Left colon (tissue), 2 donors: ENCODE measurements at regions not wholly inside any gene's neighbourhood (a gene's known extent, or its start where the extent isn't known, plus 50 kb on each side); places are given as distances from the start of the nearest gene placed in this dataset.

Experiments
- ATAC-seq: fragments of 200-7000 bp; cut with Tn5 transposase; one replicate; pipeline ENCODE4 v1.9.1; 2020; ENCODE audit warnings: mild to moderate bottlenecking, moderate library complexity
- DNase-seq, 2 donors: peaks; one replicate each; pipeline ENCODE4 v3.0.0-alpha.2; 2020
- intact Hi-C, 2 donors: fragments of 100-400 bp; cut with DNase I in 1 of 2; cut with micrococcal nuclease in 1 of 2; formaldehyde crosslinking; loops; one replicate each; pipeline versions ENCODE4 v1.11.2 to v1.14.0; 2022; cut with DNase I, micrococcal nuclease
- donor health status: DM: no; HTN: no; CAD: no.
- donor health status: DM: yes; HTN: yes; CAD: no.

DNA sequence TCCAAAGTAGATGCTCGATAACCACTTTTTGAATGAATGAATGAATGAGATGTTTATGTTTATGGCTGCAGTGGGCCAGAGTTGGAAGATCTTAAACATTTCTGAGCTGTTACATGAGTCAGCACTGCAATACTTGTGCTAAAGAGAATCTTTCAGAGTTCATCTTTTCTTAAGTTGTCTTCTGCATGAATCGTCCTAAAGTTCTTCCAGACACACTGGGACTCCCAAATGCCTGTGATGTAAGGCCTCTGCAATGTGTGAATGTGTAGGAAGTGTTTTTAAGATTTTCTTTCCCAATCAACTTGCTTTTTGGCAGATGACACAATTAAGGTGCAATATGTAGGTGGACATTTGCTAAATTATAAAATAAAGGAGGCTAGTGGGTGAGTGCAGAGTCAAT, 50.3 kb upstream of the TRIM9 start:
- no peak for ATAC-seq
- no peak for DNase-seq

DNA sequence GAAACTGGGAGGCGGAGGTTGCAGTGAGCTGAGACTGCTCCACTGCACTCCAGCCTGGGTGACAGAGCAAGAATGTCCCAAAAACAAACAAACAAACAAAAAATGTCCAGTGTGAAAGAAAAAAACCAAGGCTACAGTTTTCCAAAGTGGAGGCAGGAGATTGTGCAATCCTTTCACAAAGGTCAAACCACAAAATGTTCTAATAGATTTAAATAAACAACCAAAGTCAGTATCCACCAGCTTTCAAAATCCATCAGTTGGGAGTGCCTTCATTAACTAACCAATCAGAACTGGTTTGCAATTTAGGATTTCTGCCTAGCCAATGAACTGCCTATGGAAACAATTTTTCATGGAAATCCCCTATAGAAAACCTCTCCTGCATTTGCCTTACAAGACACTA, 52.3 kb upstream of the TRIM9 start:
- no peak for DNase-seq
- intact Hi-C loops, result no loop called here
- no peak for ATAC-seq

More for the DNA sequence above, 50.3 kb upstream of the TRIM9 start:
- intact Hi-C loops, result no loop called here

DNA sequence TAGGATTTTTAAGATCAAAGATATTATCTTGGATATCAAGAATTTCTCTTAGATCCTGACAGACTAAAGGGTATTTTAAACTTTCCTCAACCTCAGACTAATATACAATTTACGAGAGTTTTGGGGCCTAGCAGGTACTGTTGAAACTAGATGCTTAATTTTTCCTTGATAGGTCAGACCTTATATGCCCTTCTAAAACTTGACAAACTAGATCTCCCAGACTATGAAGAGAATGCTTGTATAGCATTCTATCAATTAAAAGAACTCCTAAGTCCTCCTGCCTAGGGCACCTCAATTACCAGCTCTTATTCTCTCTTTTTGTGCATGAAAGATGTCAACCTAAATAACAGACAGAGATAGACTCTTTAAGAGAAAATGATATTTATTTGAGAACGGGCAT, 60.4 kb upstream of the TRIM9 start:
- intact Hi-C loops, result no loop called here
- ATAC-seq (no peak), DNase-seq (no peak)

DNA sequence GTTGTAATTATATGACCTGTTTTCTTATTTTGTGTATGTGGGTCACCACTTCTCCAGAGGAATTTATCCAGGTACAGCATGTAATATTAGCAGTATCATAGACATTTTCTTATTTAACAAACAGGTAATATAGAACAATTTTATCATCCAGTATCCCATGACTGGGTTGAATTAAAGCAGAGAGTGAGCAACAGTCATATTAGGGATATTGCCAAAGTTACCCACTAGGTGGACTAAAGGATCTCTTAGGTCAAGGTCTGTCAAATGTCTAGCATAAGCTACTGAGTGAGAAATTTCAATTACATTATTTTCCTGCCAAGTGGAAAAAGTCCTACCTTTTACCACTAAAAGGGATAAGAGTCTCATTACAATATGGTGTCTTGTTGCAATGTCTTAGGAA, 62.1 kb upstream of the TRIM9 start:
- ATAC-seq, result peak; percentile 53
- no peak for DNase-seq
- intact Hi-C loops, result no loop called here

DNA sequence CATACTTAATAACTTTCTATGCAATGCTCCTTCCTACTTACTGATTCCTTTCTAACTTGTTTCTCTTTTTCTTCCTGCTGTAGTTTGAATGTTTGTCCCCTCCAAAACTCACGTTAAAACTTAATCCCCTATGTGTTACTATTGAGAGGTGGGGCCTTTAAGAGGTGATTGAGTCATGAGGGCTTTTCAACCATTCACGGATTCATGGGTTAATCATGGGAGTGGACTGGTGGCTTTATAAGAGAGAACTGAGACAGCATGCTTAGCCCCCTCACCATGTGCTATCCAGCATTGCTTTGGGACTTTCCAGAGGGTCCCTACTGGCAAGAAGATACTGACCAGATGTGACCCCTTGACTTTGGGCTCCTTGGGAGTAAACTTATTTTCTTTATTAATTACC, 66.0 kb upstream of the TRIM9 start:
- ATAC-seq (no peak), DNase-seq (no peak)
- intact Hi-C loops, result no loop called here

DNA sequence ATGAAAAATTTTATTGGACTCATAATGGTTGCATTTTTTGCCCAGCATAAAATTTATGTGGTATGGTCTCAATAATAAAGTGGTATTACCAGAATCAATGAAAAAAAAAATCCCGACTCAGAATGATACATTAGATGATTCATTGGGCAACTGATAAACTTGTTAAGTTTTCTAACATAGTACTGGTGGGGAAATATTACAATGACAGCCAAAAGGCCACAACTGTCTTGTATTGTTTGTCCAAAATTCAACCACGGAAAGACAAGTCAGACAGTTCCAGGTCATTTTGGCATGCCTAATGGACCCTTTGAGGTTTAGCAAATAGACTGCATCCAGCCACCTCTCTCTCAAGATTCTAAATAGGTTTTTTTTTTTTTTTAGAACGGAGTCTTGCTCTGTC, 70.5 kb upstream of the TRIM9 start:
- intact Hi-C loops, result no loop called here
- DNase-seq, result no peak
- ATAC-seq, result no peak

DNA sequence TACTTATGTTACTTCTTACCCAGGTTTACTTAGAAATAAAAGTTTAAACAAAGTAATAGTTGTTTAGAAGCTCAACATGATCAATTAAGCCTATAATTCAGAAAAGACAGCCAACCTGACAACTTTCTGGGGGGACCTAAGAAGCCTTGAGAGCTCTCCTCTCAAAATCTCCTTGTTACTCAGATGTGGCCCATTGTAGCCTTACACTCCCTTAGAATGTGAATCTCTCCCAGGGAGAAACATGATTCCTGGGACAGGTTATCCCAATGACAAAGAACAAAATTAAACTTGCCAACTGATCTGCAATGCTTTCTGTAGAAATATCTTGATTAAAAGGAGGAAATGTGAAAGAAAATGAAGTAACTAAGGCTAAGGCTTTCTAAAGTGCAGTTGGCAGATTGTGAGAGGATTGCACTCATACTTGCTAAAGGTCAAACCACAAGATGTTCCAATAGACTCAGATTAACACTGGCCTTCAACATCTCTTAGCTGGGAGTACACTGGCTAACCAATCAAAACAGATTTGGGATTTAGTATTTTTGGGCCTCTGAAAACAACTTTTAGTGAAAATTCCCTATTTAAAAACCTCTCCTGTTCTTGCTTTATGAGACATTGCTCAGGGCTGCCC, 72.3 kb upstream of the TMX1 start:
- no peak for ATAC-seq
- no peak for DNase-seq
- intact Hi-C loops, result no loop called here

DNA sequence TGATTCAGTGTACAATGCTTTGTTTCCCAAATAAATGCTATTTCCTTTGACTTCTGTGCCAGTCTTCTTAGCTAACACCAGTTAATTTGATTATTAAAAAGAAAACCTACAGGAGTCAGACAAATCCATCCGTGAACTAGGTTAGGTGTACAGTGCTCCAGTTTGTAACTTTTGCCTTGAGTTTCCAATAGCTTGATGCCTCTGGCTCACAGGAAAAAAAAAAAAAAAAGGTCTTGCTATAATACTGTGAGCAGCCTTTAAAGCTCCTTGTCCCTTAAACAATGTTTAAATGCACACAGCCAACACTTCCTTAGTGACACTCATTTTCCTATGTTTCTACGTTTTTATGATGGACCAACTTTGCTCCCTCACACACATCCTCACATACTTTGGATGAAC, 71.8 kb upstream of the TMX1 start:
- no peak for DNase-seq
- intact Hi-C loops, result no loop called here
- no peak for ATAC-seq

DNA sequence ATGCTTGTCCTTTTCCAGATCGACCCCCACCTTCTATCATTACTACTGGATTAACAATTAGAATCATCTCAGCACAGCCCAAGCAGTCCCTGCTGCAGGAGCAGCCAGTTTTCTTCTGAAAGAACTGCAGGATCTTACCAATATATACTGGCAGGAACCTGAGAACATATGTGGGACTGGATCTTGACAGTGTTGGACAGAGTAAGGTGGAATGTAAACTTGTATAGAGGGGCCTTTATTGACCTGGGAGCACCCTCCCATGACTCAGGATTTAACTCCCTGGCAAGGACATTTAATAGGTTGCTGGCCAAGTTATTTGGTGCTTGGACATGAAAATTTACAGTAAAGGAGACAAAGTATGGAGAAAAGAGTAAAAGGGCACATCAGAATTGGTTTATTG, 66.2 kb upstream of the TMX1 start:
- intact Hi-C loops, result no loop called here
- ATAC-seq (no peak), DNase-seq (no peak)

DNA sequence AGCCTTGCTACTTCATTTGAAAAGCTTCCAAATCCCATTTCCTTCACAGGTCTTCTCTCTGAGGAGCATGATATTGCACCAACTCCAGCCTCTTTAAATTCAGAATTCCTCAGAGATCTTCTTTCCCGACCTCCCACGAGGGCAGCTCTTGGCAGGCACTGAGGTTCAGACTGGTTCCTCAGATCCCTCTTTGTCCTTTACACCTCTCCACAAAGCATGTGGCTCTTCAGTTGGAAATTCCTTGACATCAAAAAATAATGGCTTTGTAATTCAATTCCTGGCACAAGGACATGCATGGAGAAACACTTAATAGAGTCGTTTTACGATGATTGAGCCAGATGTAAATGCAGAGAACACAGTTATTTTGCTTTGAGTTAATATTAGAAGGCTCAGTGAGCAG, 63.2 kb upstream of the TMX1 start:
- intact Hi-C loops, result no loop called here
- DNase-seq, result no peak
- ATAC-seq, result no peak

DNA sequence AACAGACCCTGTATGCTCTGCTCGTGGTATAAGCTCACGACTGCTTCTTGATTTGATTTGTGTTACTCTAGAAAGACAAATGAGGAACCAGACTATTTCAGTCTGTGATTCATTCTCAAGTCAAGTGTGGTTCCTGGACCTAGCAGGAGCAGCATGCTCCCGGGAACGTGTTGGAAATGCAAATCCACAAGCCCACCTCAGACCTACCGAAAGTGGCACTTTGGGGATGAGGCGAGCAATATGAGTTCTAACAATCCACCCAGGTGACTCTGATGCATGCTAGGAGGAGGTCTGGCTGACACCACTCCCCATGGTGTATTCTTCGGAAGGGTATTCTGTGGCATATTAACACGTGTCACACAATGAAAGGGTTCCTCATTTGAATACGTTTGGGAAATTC, 59.5 kb upstream of the TMX1 start:
- intact Hi-C loops, result no loop called here
- ATAC-seq, result no peak
- no peak for DNase-seq

DNA sequence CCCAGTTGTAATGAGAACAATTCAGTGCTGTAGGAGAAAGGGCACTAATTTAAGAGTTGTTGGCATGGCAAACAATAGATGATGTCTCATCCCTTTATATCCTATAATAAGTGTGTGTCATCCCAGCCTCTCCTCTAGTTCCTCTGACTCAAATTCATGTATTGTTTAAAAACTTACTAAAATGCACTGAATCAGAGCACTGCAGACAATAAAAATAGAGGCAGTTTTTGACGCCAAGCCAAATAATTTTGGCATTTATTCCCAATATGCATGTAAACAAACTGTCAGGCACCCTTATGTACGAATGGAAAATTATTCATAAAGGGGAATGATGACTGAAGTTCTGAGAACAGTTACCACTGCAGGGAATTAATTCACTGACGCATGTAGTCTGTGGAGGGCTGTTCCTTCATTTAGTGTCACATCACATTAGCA, 57.9 kb upstream of the TMX1 start:
- ATAC-seq (no peak), DNase-seq (no peak)
- intact Hi-C loops, result no loop called here

DNA sequence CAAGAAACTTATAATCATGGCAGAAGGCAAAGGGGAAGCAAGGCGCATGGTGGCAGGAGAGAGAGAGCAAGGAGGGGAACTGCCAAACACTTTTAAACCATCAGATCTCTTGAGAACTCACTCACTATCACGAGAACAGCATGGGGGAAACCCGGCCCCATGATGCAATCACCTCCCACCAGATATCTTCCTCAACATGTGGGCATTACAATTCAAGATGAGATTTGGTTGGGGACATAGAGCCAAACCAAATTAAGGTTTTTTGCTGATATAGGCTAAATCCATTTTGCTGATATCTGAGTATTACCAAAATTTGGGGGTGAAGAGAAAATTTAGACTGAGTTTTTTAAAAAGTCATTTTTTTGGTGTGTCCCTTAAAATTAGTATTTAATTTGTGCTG, 54.9 kb upstream of the TMX1 start:
- intact Hi-C loops, result no loop called here
- ATAC-seq, result no peak
- DNase-seq, result no peak

DNA sequence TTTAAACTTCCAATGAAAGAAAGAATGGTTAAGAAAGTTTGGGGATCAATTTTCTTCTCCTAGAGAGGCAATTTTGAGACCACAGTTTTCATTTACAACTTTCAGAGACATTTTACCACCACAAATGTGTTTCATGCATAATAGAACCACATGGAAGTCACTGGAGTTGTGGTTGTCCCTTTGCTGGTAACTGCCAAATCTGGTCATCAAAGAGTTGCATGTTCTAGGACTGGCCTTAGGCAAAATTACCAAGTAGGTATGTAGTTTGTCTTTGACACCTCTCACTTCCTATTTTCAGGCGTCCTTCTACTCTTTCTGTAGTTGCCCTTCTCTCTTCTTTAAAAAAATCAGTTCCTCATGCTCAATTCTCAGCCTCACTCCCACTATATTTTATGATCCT, 54.3 kb upstream of the TMX1 start:
- intact Hi-C loops, result no loop called here
- DNase-seq (no peak), ATAC-seq (no peak)

DNA sequence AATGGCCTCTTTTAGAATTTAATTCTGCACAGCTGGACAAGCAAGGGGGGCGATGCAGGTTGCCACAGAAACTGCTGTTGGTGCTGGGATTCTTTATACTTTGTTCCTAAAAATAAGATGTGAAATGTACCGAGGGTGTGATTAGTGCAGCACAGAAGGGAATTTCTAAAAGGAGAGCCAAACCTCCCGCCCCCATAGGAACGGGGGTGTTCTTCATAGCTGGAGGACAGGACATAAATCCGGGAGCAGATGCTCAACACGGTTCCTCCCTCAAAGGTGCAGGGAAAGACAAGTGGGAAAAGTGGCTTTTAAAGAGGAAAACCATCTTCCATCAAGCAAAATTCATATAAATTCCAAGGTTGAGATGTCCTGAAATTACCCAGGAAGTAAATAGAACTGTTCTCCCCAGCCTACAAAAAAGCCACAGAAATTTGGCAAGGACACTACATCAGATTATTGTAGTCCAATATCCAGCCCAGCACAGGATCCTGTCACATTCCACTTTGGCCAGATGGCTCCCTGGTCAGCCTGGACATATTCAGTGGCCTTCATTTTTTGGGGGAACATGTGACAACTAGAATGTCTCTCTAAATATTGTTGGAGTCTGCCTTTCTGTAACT, 51.4 kb upstream of the TMX1 start:
- DNase-seq (no peak), ATAC-seq (no peak)
- intact Hi-C loops, result no loop called here

DNA sequence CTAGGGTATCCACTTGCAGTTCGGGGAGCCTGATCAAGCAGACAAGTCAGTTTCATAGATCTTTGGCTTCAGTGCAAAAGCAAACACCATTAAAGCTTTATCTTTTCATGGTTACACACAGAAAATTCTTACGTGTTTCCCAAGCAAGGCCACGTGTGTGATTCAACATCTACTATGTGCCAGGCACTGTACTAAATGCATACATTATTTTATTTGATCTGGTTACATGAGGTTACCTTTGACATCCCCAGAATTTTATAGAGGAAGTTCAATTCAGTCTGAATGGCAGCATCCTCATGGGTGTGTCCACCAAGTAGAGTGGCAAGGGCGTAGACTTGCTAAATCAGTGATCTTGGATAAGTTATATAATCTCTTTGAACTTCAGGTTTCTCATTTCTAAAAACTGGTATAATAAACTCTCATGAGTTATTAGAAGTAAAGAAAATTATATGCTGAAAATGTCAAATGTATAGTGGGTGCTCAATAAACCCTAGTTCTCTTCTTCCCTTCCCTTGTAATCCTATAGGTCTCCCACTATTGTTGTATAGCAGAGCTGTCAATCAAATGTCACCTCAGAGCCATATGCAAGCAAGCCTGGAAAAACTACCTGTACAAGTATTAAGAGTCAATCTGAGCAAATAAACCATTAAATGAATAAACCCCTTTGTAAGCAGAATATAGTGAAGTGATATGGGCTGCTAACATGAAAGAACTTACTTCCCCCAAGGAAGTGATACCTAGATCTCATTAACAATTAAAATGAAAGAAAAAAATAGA, 50.3 kb upstream of the TMX1 start:
- intact Hi-C loops, result no loop called here
- no peak for DNase-seq
- peak; percentile 99 for ATAC-seq
